ENCODE measurements at regions not wholly inside any gene's neighbourhood (a gene's known extent, or its start where the extent isn't known, plus 50 kb on each side); places are given as distances from the start of the nearest gene placed in this dataset.

GRCh38 chr13:40494513-40494912, 171.9 kb downstream of the FOXO1 start:
- no peak for TF ChIP-seq CTCF (IDR thresholded peaks at IDR 0.05; ENCODE audit: insufficient read depth, low read depth, low read length)

GRCh38 chr13:40494946-40495620, 171.4 kb downstream of the FOXO1 start:
- no peak for DNase-seq (ENCODE audit: low read depth)
- Histone ChIP-seq H3K27me3 (ENCODE audit: control insufficient read depth, insufficient read depth, low read length) (no peaks in the 10 kb centered on the region), H3K4me3 (ENCODE audit: low read depth, low read length) (no peak overlapping the region), H3K36me3 (ENCODE audit: control insufficient read depth, insufficient read depth, low read length) (no peaks in the 10 kb centered on the region)
- POLR2A ChIA-PET = no interaction called here
- CTCF ChIA-PET = no interaction called here
- no peak for TF ChIP-seq CTCF (IDR thresholded peaks at IDR 0.05; ENCODE audit: insufficient read depth, low read depth, low read length)

More at GRCh38 chr13:40494513-40494912, 171.9 kb downstream of the FOXO1 start:
- CTCF ChIA-PET = interaction anchor here (1.1 kb wide), 1 partner anchor 11 kb away, joined by 3 read pairs; no protein-coding TSS in a partner anchor
- POLR2A ChIA-PET = no interaction called here
- DNase-seq (ENCODE audit: low read depth) = no peak
- H3K36me3 ChIP-seq (ENCODE audit: control insufficient read depth, insufficient read depth, low read length) = no peaks in the 10 kb centered on the region
- no peak overlapping the region for H3K4me3 ChIP-seq (ENCODE audit: low read depth, low read length)
- no peaks in the 10 kb centered on the region for H3K27me3 ChIP-seq (ENCODE audit: control insufficient read depth, insufficient read depth, low read length)

GRCh38 chr13:40495621-40496001, 170.8 kb downstream of the FOXO1 start:
- ChIA-PET POLR2A (no interaction called here), CTCF (no interaction called here)
- Histone ChIP-seq H3K36me3 (ENCODE audit: control insufficient read depth, insufficient read depth, low read length) (no peaks in the 10 kb centered on the region), H3K27me3 (ENCODE audit: control insufficient read depth, insufficient read depth, low read length) (no peaks in the 10 kb centered on the region), H3K4me3 (ENCODE audit: low read depth, low read length) (no peak overlapping the region)
- DNase-seq (ENCODE audit: low read depth) = no peak
- TF ChIP-seq CTCF (IDR thresholded peaks at IDR 0.05; ENCODE audit: insufficient read depth, low read depth, low read length) = no peak

GRCh38 chr13:40496035-40496810, 170.2 kb downstream of the FOXO1 start:
- no peak for DNase-seq (ENCODE audit: low read depth)
- Histone ChIP-seq H3K27me3 (ENCODE audit: control insufficient read depth, insufficient read depth, low read length) (no peaks in the 10 kb centered on the region), H3K4me3 (ENCODE audit: low read depth, low read length) (no peak overlapping the region), H3K36me3 (ENCODE audit: control insufficient read depth, insufficient read depth, low read length) (no peaks in the 10 kb centered on the region)
- TF ChIP-seq CTCF (IDR thresholded peaks at IDR 0.05; ENCODE audit: insufficient read depth, low read depth, low read length) = no peak
- CTCF ChIA-PET = interaction anchor here (0.6 kb wide), 1 partner anchor 72 kb away, joined by 3 read pairs; no protein-coding TSS in a partner anchor
- POLR2A ChIA-PET = no interaction called here

GRCh38 chr13:40498461-40498860, 168.0 kb downstream of the FOXO1 start:
- TF ChIP-seq CTCF (IDR thresholded peaks at IDR 0.05; ENCODE audit: insufficient read depth, low read depth, low read length) = no peak
- POLR2A ChIA-PET = no interaction called here

More at GRCh38 chr13:40498461-40498860, 168.0 kb downstream of the FOXO1 start:
- DNase-seq (ENCODE audit: low read depth) = no peak
- no peaks in the 10 kb centered on the region for H3K27me3 ChIP-seq (ENCODE audit: control insufficient read depth, insufficient read depth, low read length)
- CTCF ChIA-PET = no interaction called here
- H3K36me3 ChIP-seq (ENCODE audit: control insufficient read depth, insufficient read depth, low read length) = no peaks in the 10 kb centered on the region
- no peak overlapping the region for H3K4me3 ChIP-seq (ENCODE audit: low read depth, low read length)
